GM19328 (cell line): ENCODE measurements at regions not wholly inside any gene's neighbourhood (a gene's known extent, or its start where the extent isn't known, plus 50 kb on each side); places are given as distances from the start of the nearest gene placed in this dataset.

ENCODE experiments used
- ATAC-seq: cut with Tn5 transposase; IDR thresholded peaks from one replicate; pipeline ENCODE4 v1.9.1; 2021; ENCODE audit warnings: mild to moderate bottlenecking, moderate library complexity; ENCODE audit not compliant: unreplicated experiment

DNA sequence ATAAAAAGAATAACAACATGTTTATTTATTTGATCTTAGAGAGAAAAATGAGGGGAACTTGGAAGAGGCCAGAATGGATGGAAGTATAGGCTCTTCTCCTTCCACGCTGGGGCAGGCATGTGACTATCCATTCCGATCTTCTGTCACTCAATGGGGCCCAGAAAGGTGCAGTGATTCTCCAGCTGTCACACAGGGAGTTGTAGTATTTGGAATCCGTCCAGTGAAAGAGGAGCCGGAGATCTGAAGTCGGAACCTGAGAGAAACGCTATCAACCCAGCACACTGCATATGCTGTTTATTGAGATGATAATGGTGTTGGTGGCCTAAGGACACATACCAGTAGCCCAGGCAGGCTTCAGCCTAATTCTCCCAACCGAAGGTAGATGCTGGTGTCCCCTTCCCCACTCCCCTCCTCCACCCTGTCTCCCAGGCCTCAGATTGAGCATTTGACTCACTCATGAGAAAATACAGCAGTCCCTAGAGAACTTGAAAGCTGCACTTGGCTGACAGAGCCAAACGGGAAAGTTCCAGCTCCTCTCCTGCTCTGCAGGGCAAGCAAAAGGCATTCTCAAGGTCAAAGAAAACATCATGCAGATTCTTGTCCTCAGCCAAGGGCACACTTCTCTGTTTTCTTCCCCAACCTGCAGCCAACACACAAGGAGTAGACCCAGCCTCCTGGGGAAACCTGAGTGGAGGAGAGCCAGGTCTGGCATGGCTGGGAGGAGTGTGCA is 100.4 kb downstream of the IRF2BPL start:
- no peak for ATAC-seq

DNA sequence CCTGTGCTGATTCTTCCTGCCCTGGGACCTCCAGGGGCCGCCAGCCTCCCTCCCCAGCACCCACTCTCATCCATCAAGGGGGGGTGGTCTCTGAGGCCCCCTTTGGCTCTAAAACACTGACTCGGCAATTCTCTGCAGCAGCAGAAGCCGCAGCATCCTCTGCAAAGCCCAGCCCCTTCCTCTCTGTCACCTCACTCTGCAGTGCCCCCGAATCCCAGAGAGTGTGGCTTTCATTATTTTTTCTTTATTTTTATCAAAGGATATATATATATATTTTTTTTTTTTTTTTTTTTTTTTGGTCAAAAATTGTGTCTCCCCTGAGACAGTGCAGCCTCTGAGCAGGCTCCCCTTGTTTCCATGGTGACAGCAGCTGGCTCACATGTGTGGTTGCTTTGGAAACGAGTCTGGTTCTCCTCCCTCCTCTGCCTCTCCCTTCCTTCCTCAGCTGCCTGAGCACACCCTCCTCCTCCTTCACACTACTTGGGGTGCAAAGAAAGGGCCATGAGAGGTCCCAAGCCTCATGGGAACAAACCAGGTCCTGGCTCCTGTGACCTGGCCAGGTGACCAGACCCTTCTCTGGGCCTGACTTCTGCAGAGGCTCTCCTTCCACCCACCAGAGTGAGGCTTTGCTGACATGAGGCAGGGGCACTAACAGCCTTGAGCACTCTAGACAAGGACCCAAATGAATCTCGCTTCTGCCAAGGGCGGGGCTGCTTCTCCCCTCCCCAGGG is 100.5 kb downstream of the LRRC74A start:
- ATAC-seq, result no peak

DNA sequence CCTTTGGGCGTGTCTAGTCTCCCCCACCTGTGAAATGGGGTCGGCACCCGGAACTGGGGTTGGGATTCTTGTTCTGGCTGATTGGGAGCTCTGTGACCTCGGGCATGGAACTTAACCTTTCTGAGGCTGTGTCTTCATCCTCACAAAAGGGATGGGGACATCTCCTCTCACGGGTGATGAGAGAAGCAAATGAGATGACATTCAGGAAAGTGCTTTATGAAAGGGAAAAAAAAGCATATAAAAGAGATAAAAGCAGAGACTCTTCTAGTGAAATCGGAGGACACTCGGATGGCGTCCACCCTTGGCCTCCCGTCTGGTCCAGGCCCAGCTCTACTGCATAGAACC is 98.9 kb downstream of the LRRC74A start:
- ATAC-seq, result no peak

DNA sequence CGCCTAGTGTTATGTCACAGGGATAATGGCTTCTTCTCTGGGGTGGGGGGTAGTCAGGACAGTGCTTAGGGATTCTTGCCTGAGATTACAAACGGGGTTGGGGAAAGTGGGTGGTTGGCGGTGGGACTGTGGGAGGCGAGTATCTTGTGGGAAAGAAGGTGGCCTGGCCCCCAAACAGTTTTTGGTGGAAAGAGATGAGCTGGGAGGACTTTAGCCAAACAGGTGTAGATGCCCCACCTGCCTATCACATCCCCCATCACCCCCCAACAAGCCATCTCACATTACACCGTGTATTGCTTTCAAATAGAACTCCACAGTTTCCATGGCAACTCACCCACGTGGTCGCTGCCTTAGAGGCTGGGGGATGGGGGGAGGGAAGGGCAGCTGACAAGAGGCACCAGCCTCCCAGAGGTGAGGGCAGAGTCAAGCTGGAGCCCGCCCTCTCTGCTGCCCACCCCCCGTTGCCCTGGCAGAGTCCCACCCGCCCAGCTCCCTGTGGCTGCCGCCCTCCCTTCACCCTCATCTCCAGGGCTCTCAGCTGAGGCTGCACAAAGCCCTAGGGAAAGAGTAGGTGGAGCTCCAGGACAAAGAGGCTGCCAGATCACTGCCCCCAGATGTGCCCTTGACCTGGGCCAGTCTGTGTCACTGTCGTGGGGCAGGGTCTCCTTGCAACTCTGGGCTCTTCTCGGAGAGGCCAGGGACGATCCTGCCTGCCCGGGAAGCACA is 98.3 kb downstream of the LRRC74A start:
- no peak for ATAC-seq

DNA sequence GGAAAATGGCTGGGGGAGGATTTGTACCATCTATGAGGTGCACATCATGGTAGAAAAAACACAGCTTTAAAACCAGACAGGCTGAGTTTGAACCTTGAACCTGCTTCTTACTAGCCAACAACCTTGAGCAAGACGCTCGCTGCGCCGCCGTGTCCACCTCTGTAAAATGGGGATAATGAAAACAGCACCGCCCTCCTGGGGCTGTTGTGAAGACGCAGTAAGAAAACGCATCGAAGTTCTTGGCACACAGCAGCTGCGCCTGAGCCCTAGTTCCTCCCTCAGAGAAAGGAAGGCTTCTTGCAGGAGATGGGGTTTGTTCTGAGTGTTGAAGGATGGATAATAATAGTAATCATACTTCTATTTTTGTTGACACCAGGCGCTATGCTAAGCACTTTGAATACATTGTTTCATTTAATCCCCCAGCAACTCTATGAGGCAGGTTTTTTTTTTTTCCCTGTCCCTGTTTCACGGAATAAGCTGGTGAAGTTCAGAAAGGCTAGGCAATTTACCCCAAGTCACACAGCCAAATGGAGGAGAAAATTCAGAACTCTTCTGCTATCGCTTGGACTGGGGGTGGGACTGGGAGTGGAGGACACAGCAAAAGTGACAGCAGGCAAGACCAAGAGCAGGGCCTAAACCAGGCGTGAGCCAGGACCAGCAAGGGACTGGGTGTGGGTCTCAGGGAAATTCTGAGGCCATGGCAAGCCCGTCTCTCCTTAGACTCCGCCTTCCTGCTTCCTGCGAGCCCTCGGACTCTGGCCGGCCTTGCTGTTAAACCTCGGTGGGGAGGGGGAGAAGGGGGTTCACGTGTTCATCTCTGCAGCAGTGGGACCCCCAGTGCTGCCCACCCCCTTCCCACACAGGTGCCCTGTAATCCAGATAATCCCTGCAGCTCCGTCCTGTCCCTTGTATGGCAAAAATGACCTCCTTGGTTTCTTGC is 97.5 kb downstream of the LRRC74A start:
- no peak for ATAC-seq

DNA sequence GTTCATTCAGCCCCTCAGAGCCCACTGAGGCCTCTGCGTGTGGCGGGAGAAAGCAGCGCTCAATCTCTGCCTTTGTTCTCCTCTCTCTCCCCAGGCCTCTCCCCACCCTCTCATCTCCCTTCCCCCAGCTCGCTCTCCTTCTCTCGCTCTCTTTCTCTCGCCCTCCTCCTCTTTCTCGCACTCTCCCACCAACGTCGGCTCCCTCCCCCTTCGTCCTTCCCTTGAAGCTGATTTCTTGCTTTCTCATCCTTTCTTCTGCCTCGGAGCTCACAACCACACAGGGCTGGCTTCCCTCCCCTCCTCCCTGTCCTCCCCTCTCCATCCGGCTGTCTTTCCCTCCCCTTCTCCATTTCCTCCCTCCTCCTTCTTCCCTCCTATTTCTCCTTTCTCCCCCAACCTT is 96.4 kb downstream of the LRRC74A start:
- no peak for ATAC-seq

DNA sequence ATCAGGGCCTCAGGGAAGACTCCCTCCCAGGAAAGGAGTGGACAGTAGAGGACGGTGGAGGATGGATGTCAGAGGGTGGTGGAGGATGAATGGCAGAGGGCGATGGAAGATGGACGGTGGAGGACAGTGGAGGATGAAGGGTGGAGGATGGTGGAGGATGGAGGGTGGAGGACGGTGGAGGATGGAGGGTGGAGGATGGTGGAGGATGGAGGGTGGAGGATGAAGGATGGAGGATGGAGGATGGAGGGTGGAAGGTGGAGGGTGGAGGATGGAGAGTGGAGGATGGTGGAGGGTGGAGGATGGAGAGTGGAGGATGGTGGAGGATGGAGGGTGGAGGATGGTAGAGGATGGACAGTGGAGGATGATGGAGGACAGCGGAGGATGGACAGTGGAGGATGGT is 95.9 kb downstream of the LRRC74A start:
- ATAC-seq, result no peak

DNA sequence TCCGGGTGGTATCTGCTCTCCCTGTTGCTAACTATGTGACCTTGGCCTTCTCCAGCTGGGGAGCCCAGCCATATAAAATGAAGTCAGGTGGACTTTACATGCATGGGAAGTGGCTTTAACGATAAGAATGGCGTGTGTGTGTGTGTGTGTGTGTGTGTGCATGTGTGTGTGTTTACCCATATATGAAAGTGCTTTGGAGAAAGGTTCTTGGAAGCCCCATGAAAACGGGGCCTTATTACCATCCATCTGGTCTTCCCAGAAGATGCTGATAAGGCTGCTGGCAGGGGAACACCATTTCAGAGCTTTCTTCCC is 94.8 kb downstream of the LRRC74A start:
- no peak for ATAC-seq

DNA sequence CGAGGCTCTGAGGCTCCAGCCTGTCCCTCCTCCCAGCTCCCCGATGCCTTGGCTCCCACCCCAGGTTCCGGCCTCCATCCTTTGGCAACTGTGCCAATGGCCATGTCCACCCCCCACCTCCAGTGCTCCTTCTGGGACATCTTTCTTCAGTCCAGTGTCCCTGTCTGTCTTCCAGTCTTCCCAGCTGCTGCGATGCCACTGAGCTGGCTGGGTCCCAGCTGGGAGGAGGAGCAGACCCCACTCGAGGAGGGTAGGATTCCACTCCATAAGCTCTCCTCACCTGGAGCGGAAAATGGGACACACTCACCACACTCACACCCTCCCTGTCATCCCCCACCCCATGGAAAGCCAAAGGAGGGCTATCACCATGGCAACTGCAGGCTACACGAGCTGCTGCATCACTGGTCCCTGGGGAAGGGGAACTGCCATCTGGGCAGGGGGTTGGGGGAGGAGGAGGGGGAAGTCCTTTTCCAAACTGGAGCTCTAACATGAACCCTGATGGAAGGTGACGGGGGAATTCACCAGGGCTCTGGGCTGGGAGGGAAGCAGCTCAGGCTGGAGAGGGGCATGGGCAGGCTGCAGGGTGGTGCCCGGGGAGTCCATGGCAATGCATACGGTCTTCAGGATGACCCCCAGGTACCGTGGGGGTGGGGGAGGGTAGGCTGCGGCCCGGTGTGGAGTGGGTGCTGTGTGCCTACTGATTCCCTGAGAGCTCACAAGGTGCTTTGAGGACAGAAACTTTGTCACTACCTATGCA is 94.3 kb downstream of the LRRC74A start:
- ATAC-seq, result no peak

DNA sequence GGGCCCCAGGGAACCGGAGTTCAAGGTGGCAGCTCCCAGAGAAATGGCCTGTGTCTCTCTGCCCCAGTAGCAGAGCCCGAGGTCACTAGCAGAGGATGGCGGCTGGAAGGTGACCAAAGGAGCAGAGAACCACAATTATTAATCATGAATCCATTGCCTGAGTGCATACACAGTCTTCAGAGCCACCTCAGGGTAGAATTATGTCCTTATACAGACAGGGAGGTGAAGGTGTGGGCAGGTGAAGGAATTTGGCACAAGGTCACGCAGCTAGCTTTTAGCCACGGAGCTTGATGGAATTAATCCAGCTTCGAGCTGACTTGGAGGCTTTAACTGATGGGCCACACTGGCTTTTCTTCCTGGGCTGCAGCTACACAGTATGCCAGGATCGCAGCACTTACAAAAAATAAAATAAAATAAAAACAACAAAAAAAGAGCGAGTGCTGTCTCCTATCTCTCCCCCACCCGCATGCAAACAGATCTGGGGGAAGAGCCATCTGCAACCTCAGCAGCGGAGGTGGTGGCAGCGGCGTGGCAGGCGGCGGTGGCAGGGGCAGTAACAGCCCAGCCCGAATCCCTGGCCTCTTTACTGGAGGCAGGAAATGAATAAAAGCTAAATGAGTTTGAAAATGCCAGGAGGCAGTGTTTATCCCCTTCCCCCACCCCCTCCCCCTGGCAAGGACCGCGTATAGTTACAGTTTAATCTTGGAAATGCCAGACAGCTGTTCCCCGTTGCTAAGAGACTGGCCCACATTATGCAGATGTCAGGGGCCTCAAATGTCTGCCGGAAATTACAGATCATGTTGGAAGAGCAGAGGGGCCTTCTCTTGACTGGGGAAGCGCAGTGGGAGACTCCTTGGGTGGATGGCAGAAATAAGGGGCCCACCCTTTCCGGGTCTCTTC is 93.5 kb downstream of the LRRC74A start:
- no peak for ATAC-seq
